Muscle layer of duodenum (tissue), 2 donors: ENCODE measurements at regions not wholly inside any gene's neighbourhood (a gene's known extent, or its start where the extent isn't known, plus 50 kb on each side); places are given as distances from the start of the nearest gene placed in this dataset.

Source experiments
- H3K27ac ChIP-seq: one replicate; pipeline ENCODE4 v1.7.0; 2013; ENCODE audit warnings: mild to moderate bottlenecking, low read length
- H3K27me3 ChIP-seq: one replicate; pipeline ENCODE4 v1.7.0; 2013; ENCODE audit warnings: low read depth, mild to moderate bottlenecking, control low read depth, low read length
- H3K36me3 ChIP-seq, 2 donors: one replicate each; pipeline ENCODE4 v1.7.0; 2013; ENCODE audit warnings: low read length in 2 of 2, control low read depth in 1 of 2, mild to moderate bottlenecking in 1 of 2; ENCODE audit not compliant: insufficient read depth in 2 of 2, control insufficient read depth in 1 of 2
- H3K4me1 ChIP-seq, 2 donors: one replicate each; pipeline ENCODE4 v1.7.0; 2013; ENCODE audit warnings: low read length in 2 of 2, mild to moderate bottlenecking in 2 of 2, control low read depth in 1 of 2, moderate library complexity in 1 of 2; ENCODE audit not compliant: insufficient read depth in 2 of 2, control insufficient read depth in 1 of 2
- H3K4me3 ChIP-seq, 2 donors: one replicate each; pipeline ENCODE4 v1.7.0; 2013; ENCODE audit warnings: low read length in 2 of 2, low read depth in 1 of 2, mild to moderate bottlenecking in 1 of 2
- H3K9me3 ChIP-seq, 2 donors: one replicate each; pipeline ENCODE4 v1.7.0; 2013; ENCODE audit warnings: low read length in 2 of 2, control low read depth in 1 of 2, mild to moderate bottlenecking in 1 of 2; ENCODE audit not compliant: control insufficient read depth in 1 of 2
- donor health status: healthy.

- Histone ChIP-seq H3K4me1 (no peaks in the 10 kb centered on the region), H3K27me3 (no peaks in the 10 kb centered on the region), H3K27ac (no peak overlapping the region), H3K4me3 (no peak overlapping the region), H3K9me3 (no peaks in the 10 kb centered on the region), H3K36me3 (no peaks in the 10 kb centered on the region)
Observed at GRCh38 chr16:13402601-13403000, 501.2 kb downstream of the SHISA9 start.

GRCh38 chr16:13403326-13403725 is 501.9 kb downstream of the SHISA9 start:
- Histone ChIP-seq H3K4me1 (no peaks in the 10 kb centered on the region), H3K4me3 (no peak overlapping the region), H3K27ac (no peak overlapping the region), H3K36me3 (no peaks in the 10 kb centered on the region), H3K9me3 (no peaks in the 10 kb centered on the region), H3K27me3 (no peaks in the 10 kb centered on the region)

- H3K27ac ChIP-seq = no peak overlapping the region
- no peaks in the 10 kb centered on the region for H3K9me3 ChIP-seq
- no peaks in the 10 kb centered on the region for H3K27me3 ChIP-seq
- no peak overlapping the region for H3K4me3 ChIP-seq
- no peaks in the 10 kb centered on the region for H3K4me1 ChIP-seq
- H3K36me3 ChIP-seq = no peaks in the 10 kb centered on the region
Observed at GRCh38 chr16:13414154-13414553, 505.8 kb upstream of the ERCC4 start.

- no peaks in the 10 kb centered on the region for H3K36me3 ChIP-seq
- H3K27ac ChIP-seq = no peak overlapping the region
- H3K4me3 ChIP-seq = no peak overlapping the region
- no peaks in the 10 kb centered on the region for H3K9me3 ChIP-seq
- no peaks in the 10 kb centered on the region for H3K27me3 ChIP-seq
- no peaks in the 10 kb centered on the region for H3K4me1 ChIP-seq
Observed at GRCh38 chr16:13419589-13419988, 500.4 kb upstream of the ERCC4 start.

GRCh38 chr16:13421726-13422125 is 498.2 kb upstream of the ERCC4 start:
- Histone ChIP-seq H3K36me3 (no peaks in the 10 kb centered on the region), H3K27ac (no peak overlapping the region), H3K4me1 (no peaks in the 10 kb centered on the region), H3K4me3 (no peak overlapping the region), H3K9me3 (peaks cover 0 to 10% of the 10 kb centered on the region in 2 donors), H3K27me3 (no peaks in the 10 kb centered on the region)

- Histone ChIP-seq H3K4me3 (no peak overlapping the region), H3K36me3 (no peaks in the 10 kb centered on the region), H3K9me3 (peaks cover 0 to 13% of the 10 kb centered on the region in 2 donors), H3K27me3 (no peaks in the 10 kb centered on the region), H3K4me1 (no peaks in the 10 kb centered on the region), H3K27ac (no peak overlapping the region)
Observed at GRCh38 chr16:13425836-13426235, 494.1 kb upstream of the ERCC4 start.

- Histone ChIP-seq H3K27me3 (no peaks in the 10 kb centered on the region), H3K9me3 (peaks cover 0 to 13% of the 10 kb centered on the region in 2 donors), H3K27ac (no peak overlapping the region), H3K4me3 (no peak overlapping the region), H3K36me3 (no peaks in the 10 kb centered on the region), H3K4me1 (no peaks in the 10 kb centered on the region)
Observed at GRCh38 chr16:13426269-13426668, 493.7 kb upstream of the ERCC4 start.

- Histone ChIP-seq H3K27ac (no peak overlapping the region), H3K9me3 (peaks cover 0 to 13% of the 10 kb centered on the region in 2 donors), H3K27me3 (no peaks in the 10 kb centered on the region), H3K4me1 (no peaks in the 10 kb centered on the region), H3K4me3 (no peak overlapping the region), H3K36me3 (no peaks in the 10 kb centered on the region)
Observed at GRCh38 chr16:13426736-13427135, 493.2 kb upstream of the ERCC4 start.

GRCh38 chr16:13427943-13428342 is 492.0 kb upstream of the ERCC4 start:
- Histone ChIP-seq H3K36me3 (no peaks in the 10 kb centered on the region), H3K4me3 (no peak overlapping the region), H3K27me3 (no peaks in the 10 kb centered on the region), H3K4me1 (no peaks in the 10 kb centered on the region), H3K9me3 (peaks cover 0 to 13% of the 10 kb centered on the region in 2 donors), H3K27ac (no peak overlapping the region)

- H3K9me3 ChIP-seq = peaks cover 0 to 13% of the 10 kb centered on the region in 2 donors
- no peaks in the 10 kb centered on the region for H3K4me1 ChIP-seq
- H3K36me3 ChIP-seq = no peaks in the 10 kb centered on the region
- no peaks in the 10 kb centered on the region for H3K27me3 ChIP-seq
- H3K4me3 ChIP-seq = no peak overlapping the region
- H3K27ac ChIP-seq = no peak overlapping the region
Observed at GRCh38 chr16:13429416-13429815, 490.5 kb upstream of the ERCC4 start.

GRCh38 chr16:13435415-13435814 is 484.5 kb upstream of the ERCC4 start:
- Histone ChIP-seq H3K4me1 (no peaks in the 10 kb centered on the region), H3K27ac (no peak overlapping the region), H3K9me3 (no peaks in the 10 kb centered on the region), H3K27me3 (no peaks in the 10 kb centered on the region), H3K36me3 (no peaks in the 10 kb centered on the region), H3K4me3 (no peak overlapping the region)

- no peaks in the 10 kb centered on the region for H3K27me3 ChIP-seq
- H3K4me1 ChIP-seq = no peaks in the 10 kb centered on the region
- no peak overlapping the region for H3K4me3 ChIP-seq
- H3K9me3 ChIP-seq = no peaks in the 10 kb centered on the region
- no peak overlapping the region for H3K27ac ChIP-seq
- no peaks in the 10 kb centered on the region for H3K36me3 ChIP-seq
Observed at GRCh38 chr16:13435873-13436474, 484.0 kb upstream of the ERCC4 start.
